Prostate gland (tissue), 2 donors: ENCODE measurements at regions not wholly inside any gene's neighbourhood (a gene's known extent, or its start where the extent isn't known, plus 50 kb on each side); places are given as distances from the start of the nearest gene placed in this dataset.

Experiments used
- DNase-seq: peaks from one replicate; pipeline ENCODE4 v3.0.0-alpha.2; 2019; ENCODE audit warnings: low spot score
- H3K27ac ChIP-seq, 2 donors: fragments of 200-600 bp; sonication (generic); 2 replicates each; pipeline ENCODE4 v1.5.1; 2017 to 2019
- H3K27me3 ChIP-seq: fragments of 200-600 bp; sonication (generic); replicated peaks from 2 replicates; pipeline ENCODE4 v1.5.1; 2019; ENCODE audit not compliant: insufficient read depth
- H3K36me3 ChIP-seq, 2 donors: fragments of 200-600 bp; sonication (generic); 1 replicate in 1 of 2; 2 replicates in 1 of 2; pipeline versions ENCODE4 v1.5.1 to v1.8.1; 2017 to 2019
- H3K4me1 ChIP-seq: fragments of 200-600 bp; sonication (generic); replicated peaks from 2 replicates; pipeline ENCODE4 v1.5.1; 2019
- H3K4me3 ChIP-seq, 2 donors: fragments of 200-600 bp; sonication (generic); 2 replicates each; pipeline ENCODE4 v1.5.1; 2017 to 2019
- H3K9me3 ChIP-seq: fragments of 200-600 bp; sonication (generic); 2 replicates; pipeline ENCODE4 v1.5.1; 2017
- CTCF ChIP-seq, 4 experiments: fragments of 200-600 bp in 2 of 4; fragments of 450-650 bp in 2 of 4; sonication (generic) in 2 of 4; IDR thresholded peaks; 1 replicate in 3 of 4; 2 replicates in 1 of 4; pipeline ENCODE4 v1.5.1; 2016 to 2019; ENCODE audit warnings: antibody characterized with exemption in 4 of 4, mild to moderate bottlenecking in 2 of 4, moderate library complexity in 2 of 4
- POLR2A ChIP-seq: fragments of 450-650 bp; IDR thresholded peaks from one replicate; pipeline ENCODE4 v1.6.1; 2016; ENCODE audit warnings: antibody characterized with exemption, mild to moderate bottlenecking
- POLR2AphosphoS5 ChIP-seq: sonication (generic); formaldehyde crosslinking; IDR thresholded peaks from one replicate; pipeline ENCODE4 v1.6.1; 2017; ENCODE audit warnings: antibody characterized with exemption
- WGBS: methylation state at CpG from one replicate; pipeline ENCODE4 v1.1.5; 2018; 5-methylcytosine and 5-hydroxymethylcytosine counted together
- intact Hi-C: fragments of 100-400 bp; cut with DNase I; formaldehyde crosslinking; loops from one replicate; pipeline ENCODE4 v1.14.2; 2022

DNA sequence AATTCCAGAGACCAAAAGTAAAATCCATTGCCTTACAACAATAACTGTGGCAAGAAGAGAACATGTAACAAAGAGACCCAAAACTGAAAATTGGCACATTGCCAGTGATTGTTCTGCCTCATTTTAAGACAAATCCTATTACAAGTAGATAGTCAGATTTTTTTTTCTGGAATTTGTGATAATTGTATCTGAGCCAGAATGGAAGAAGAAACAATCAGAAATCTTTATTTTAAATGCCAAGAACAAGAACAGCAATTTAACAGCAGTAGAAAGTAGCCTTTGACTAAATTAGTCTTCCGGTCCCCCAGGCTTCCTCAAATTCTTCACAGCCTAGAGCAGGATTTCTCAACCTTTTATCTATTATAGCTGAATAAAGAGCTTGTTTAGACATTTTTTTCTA is 106.7 kb upstream of the PTPN3 start:
- H3K36me3 ChIP-seq, result no peaks in the 10 kb centered on the region
- WGBS, result 69% methylated on average over 1 of the region's 1 CpG
- no peaks in the 10 kb centered on the region for H3K27me3 ChIP-seq
- no peak for DNase-seq
- no peak overlapping the region for H3K27ac ChIP-seq
- H3K9me3 ChIP-seq, result no peaks in the 10 kb centered on the region
- TF ChIP-seq POLR2A (no peak), POLR2AphosphoS5 (no peak), CTCF (IDR thresholded peaks at IDR 0.05) (no peak)
- H3K4me3 ChIP-seq, result no peak overlapping the region
- intact Hi-C loops, result no loop called here
- H3K4me1 ChIP-seq, result no peaks in the 10 kb centered on the region

DNA sequence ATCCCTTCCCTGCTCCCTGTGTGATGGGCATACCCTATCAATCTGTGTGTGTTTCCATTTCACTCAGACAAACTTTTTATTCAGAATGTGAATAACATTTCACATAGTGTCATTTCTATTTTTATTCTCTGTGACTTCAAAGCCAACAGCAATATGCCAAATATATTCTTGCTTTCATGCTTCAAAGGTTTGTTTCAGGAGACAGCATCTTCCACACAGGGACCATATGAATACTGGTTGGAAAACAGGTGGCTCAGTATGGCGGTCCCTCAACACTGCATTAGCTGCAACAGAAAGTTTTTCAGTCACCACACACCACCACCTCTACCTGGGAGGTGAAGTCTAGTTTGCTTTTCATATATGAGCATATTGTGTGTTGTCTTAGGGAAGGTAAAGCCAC is 111.0 kb upstream of the PTPN3 start:
- 100% methylated on average over 1 of the region's 1 CpG for WGBS
- Histone ChIP-seq H3K27me3 (no peaks in the 10 kb centered on the region), H3K4me3 (no peak overlapping the region), H3K36me3 (no peaks in the 10 kb centered on the region), H3K27ac (no peak overlapping the region), H3K9me3 (no peaks in the 10 kb centered on the region), H3K4me1 (no peaks in the 10 kb centered on the region)
- TF ChIP-seq POLR2A (no peak), POLR2AphosphoS5 (no peak), CTCF (IDR thresholded peaks at IDR 0.05) (no peak)
- intact Hi-C loops, result no loop called here
- no peak for DNase-seq

- no peaks in the 10 kb centered on the region for H3K4me1 ChIP-seq
- intact Hi-C loops, result no loop called here
- no peaks in the 10 kb centered on the region for H3K36me3 ChIP-seq
- WGBS, result 97% methylated on average over 1 of the region's 1 CpG
- H3K27ac ChIP-seq, result no peak overlapping the region
- no peak overlapping the region for H3K4me3 ChIP-seq
- H3K9me3 ChIP-seq, result no peaks in the 10 kb centered on the region
- TF ChIP-seq POLR2AphosphoS5, result no peak
- no peak for TF ChIP-seq CTCF (IDR thresholded peaks at IDR 0.05)
- TF ChIP-seq POLR2A, result no peak
- DNase-seq, result no peak
- H3K27me3 ChIP-seq, result no peaks in the 10 kb centered on the region
Measured at GRCh38 chr9:109616571-109617120, 118.5 kb upstream of the PTPN3 start.

- no peak for DNase-seq
- Histone ChIP-seq H3K4me1 (no peaks in the 10 kb centered on the region), H3K27me3 (no peaks in the 10 kb centered on the region), H3K36me3 (no peaks in the 10 kb centered on the region), H3K27ac (no peak overlapping the region), H3K9me3 (no peaks in the 10 kb centered on the region), H3K4me3 (no peak overlapping the region)
- TF ChIP-seq CTCF (IDR thresholded peaks at IDR 0.05) (no peak), POLR2AphosphoS5 (no peak), POLR2A (no peak)
- intact Hi-C loops, result no loop called here
- WGBS, result 50% methylated on average over 3 of the region's 3 CpGs
Measured at GRCh38 chr9:109619310-109619709, 121.2 kb upstream of the PTPN3 start.

- Histone ChIP-seq H3K9me3 (no peaks in the 10 kb centered on the region), H3K27me3 (no peaks in the 10 kb centered on the region), H3K4me1 (no peaks in the 10 kb centered on the region), H3K27ac (no peak overlapping the region), H3K4me3 (no peak overlapping the region), H3K36me3 (no peaks in the 10 kb centered on the region)
- intact Hi-C loops, result no loop called here
- 73% methylated on average over 3 of the region's 3 CpGs for WGBS
- DNase-seq, result no peak
- no peak for TF ChIP-seq POLR2AphosphoS5
- TF ChIP-seq POLR2A, result no peak
- TF ChIP-seq CTCF (IDR thresholded peaks at IDR 0.05), result no peak
Measured at GRCh38 chr9:109624143-109624542, 126.0 kb upstream of the PTPN3 start.
